Left kidney (tissue), 1 donor: ENCODE measurements at regions not wholly inside any gene's neighbourhood (a gene's known extent, or its start where the extent isn't known, plus 50 kb on each side); places are given as distances from the start of the nearest gene placed in this dataset.
"Not testable (repeated sequence)": the region's sequence is repeated elsewhere in the genome, so short reads cannot be mapped to it uniquely, and the experiment has no call there.

Source experiments
- DNase-seq: peaks from one replicate; pipeline ENCODE4 v3.0.0-alpha.2; 2013

- no peak for DNase-seq
Observed at GRCh38 chr10:62661143-62661542, 143.4 kb upstream of the ADO start.

GRCh38 chr10:62662486-62662885, 142.0 kb upstream of the ADO start:
- no peak for DNase-seq

GRCh38 chr10:62665771-62666170, 138.7 kb upstream of the ADO start:
- no peak for DNase-seq

GRCh38 chr10:62666275-62666674, 138.2 kb upstream of the ADO start:
- no peak for DNase-seq

GRCh38 chr10:62669341-62669740, 135.2 kb upstream of the ADO start:
- no peak for DNase-seq

GRCh38 chr10:62671104-62671503, 133.4 kb upstream of the ADO start:
- no peak for DNase-seq

- no peak for DNase-seq
Observed at GRCh38 chr10:62681211-62681940, 123.1 kb upstream of the ADO start.

- no peak for DNase-seq
Observed at GRCh38 chr10:62684911-62685310, 119.6 kb upstream of the ADO start.

GRCh38 chr10:62687230-62687748, 117.2 kb upstream of the ADO start:
- no peak for DNase-seq

- no peak for DNase-seq
Observed at GRCh38 chr10:62688971-62689700, 115.4 kb upstream of the ADO start.

- peak; percentile 21 for DNase-seq
Observed at GRCh38 chr10:62689712-62690111, 114.8 kb upstream of the ADO start.

- DNase-seq, result no peak
Observed at GRCh38 chr10:62690703-62691102, 113.8 kb upstream of the ADO start.

GRCh38 chr10:62691336-62691735, 113.2 kb upstream of the ADO start:
- DNase-seq, result no peak

GRCh38 chr10:62692085-62692484, 112.4 kb upstream of the ADO start:
- DNase-seq, result peak; percentile 44

GRCh38 chr10:62693306-62693705, 111.2 kb upstream of the ADO start:
- DNase-seq, result no peak

- DNase-seq, result no peak
Observed at GRCh38 chr10:62694537-62695126, 109.9 kb upstream of the ADO start.

- no peak for DNase-seq
Observed at GRCh38 chr10:62696798-62697197, 107.7 kb upstream of the ADO start.

GRCh38 chr10:62699148-62699547, 105.4 kb upstream of the ADO start:
- no peak for DNase-seq

- not testable (repeated sequence) for DNase-seq
Observed at GRCh38 chr10:62704121-62704520, 100.4 kb upstream of the ADO start.

GRCh38 chr10:62705789-62706188, 98.7 kb upstream of the ADO start:
- no peak for DNase-seq

- DNase-seq, result no peak
Observed at GRCh38 chr10:62707810-62708209, 96.7 kb upstream of the ADO start.

- DNase-seq, result no peak
Observed at GRCh38 chr10:62708569-62708968, 96.0 kb upstream of the ADO start.

GRCh38 chr10:62709200-62709599, 95.3 kb upstream of the ADO start:
- no peak for DNase-seq
